ENCODE measurements at regions not wholly inside any gene's neighbourhood (a gene's known extent, or its start where the extent isn't known, plus 50 kb on each side); places are given as distances from the start of the nearest gene placed in this dataset.

DNA sequence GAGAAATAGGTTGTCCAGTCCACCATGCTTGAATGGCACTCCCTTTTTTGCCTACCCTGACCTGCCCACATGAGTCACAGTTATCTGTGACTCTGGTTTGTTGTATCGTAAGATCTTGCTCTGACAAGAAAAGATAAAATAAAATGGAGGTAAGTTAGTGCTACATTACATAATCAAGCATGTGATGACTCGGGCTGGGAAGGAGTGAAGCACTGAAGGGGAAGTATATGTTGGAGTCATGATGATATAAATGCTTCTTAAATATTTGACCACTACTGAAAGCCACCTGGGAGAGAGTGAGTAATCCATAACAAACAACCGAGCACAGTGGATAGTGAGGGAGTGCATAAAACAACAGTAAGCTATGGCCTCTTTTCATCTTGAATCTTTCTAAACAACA lies 124.4 kb downstream of the SHOX2 start:
- ChIA-PET CTCF (interaction anchor here in 1 of 2 donors (0.5 to 0.6 kb wide), 2 partner anchors 27 to 320 kb away, joined by 3 read pairs; no protein-coding TSS in a partner anchor), POLR2A (no interaction called here)
- H3K36me3 ChIP-seq (ENCODE audit: control insufficient read depth in 2 of 2, extremely low read depth in 1 of 2, insufficient read depth in 1 of 2, low read length in 1 of 2), result no peaks in the 10 kb centered on the region
- no peaks in the 10 kb centered on the region for H3K27me3 ChIP-seq (replicated peaks in 1 of 2; ENCODE audit: control insufficient read depth in 2 of 2, extremely low read depth in 1 of 2, insufficient read depth in 2 of 2, low read length in 1 of 2)
- WGBS (ENCODE audit: insufficient coverage), result no CpG with 5 or more reads among the region's 3 CpGs
- no peak overlapping the region for H3K4me3 ChIP-seq (ENCODE audit: control insufficient read depth in 1 of 2, extremely low read depth in 1 of 2, low read length in 1 of 2)
- H3K4me1 Mint-ChIP-seq, result no peaks in the 10 kb centered on the region
- H3K27me3 Mint-ChIP-seq, result peaks cover 0 to 3% of the 10 kb centered on the region in 2 donors
- DNase-seq (no peak), ATAC-seq (replicated peaks in 1 of 4) (no peak)
- no peaks in the 10 kb centered on the region for H3K36me3 Mint-ChIP-seq
- H3K9me3 ChIP-seq, result no peaks in the 10 kb centered on the region
- H3K4me3 Mint-ChIP-seq, result no peak overlapping the region
- H3K4me1 ChIP-seq (ENCODE audit: control insufficient read depth in 1 of 2, extremely low read depth in 1 of 2, insufficient read depth in 2 of 2, low read length in 2 of 2), result no peaks in the 10 kb centered on the region
- H3K27ac ChIP-seq (ENCODE audit: low read length), result no peak overlapping the region
- no peak overlapping the region for H3K27ac Mint-ChIP-seq
- H3K9me3 Mint-ChIP-seq, result no peaks in the 10 kb centered on the region

DNA sequence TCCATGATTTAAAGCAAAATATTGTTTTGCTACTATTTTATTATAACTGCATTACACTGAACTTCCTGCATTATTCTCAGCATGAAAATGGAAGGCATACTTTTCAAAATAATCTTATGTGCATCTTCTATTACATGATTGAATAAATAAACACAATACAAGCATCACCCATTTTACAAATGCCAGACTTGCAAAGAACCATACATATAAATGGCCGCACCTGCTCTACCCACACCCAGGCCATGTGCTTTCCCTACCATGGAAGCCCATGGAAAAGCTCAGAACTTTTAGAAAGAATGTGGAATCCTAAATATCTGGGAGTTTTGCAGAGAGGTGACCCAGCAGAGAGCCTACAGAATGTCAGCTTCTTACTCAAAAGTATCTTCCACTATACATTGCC lies 127.2 kb downstream of the SHOX2 start:
- no peak for ATAC-seq (replicated peaks in 1 of 4)

DNA sequence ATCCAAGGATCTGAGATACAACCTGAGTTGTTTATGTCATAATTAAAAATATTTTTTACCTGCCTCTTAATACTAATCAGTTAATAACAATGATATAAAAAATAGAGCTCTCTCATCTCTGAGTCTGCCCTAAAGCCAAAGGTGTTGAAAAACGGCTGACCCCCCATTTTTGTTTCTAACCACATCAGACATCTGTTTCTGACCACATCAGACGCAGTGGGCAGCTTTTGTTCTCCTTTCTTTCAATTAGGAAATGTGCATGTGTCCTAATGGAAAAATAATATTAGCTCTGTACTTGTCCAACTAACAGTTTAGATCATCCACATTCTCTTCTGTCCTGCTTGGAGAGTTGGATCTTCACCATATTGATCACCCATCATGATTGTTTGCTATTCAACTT lies 144.6 kb downstream of the SHOX2 start:
- ChIA-PET POLR2A (no interaction called here), CTCF (no interaction called here)
- Mint-ChIP-seq H3K36me3 (no peaks in the 10 kb centered on the region), H3K4me3 (no peak overlapping the region), H3K27ac (no peak overlapping the region), H3K4me1 (no peaks in the 10 kb centered on the region), H3K9me3 (peaks cover 0 to 3% (median 0%) of the 10 kb centered on the region in 3 donors), H3K27me3 (peaks cover 0 to 4% of the 10 kb centered on the region in 2 donors)
- Histone ChIP-seq H3K4me1 (ENCODE audit: control insufficient read depth in 1 of 2, extremely low read depth in 1 of 2, insufficient read depth in 2 of 2, low read length in 2 of 2) (no peaks in the 10 kb centered on the region), H3K36me3 (ENCODE audit: control insufficient read depth in 2 of 2, extremely low read depth in 1 of 2, insufficient read depth in 1 of 2, low read length in 1 of 2) (no peaks in the 10 kb centered on the region), H3K27ac (ENCODE audit: low read length) (no peak overlapping the region), H3K27me3 (replicated peaks in 1 of 2; ENCODE audit: control insufficient read depth in 2 of 2, extremely low read depth in 1 of 2, insufficient read depth in 2 of 2, low read length in 1 of 2) (no peaks in the 10 kb centered on the region), H3K9me3 (no peaks in the 10 kb centered on the region), H3K4me3 (ENCODE audit: control insufficient read depth in 1 of 2, extremely low read depth in 1 of 2, low read length in 1 of 2) (no peak overlapping the region)
- DNase-seq, result no peak
- no peak for ATAC-seq (replicated peaks in 1 of 4)
- WGBS (ENCODE audit: insufficient coverage), result no CpG with 5 or more reads among the region's 2 CpGs

More for the DNA sequence above, 127.2 kb downstream of the SHOX2 start:
- Mint-ChIP-seq H3K27ac (no peak overlapping the region), H3K9me3 (no peaks in the 10 kb centered on the region), H3K4me1 (no peaks in the 10 kb centered on the region), H3K4me3 (no peak overlapping the region), H3K27me3 (no peaks in the 10 kb centered on the region), H3K36me3 (no peaks in the 10 kb centered on the region)
- Histone ChIP-seq H3K9me3 (no peaks in the 10 kb centered on the region), H3K27ac (ENCODE audit: low read length) (no peak overlapping the region), H3K4me1 (ENCODE audit: control insufficient read depth in 1 of 2, extremely low read depth in 1 of 2, insufficient read depth in 2 of 2, low read length in 2 of 2) (no peaks in the 10 kb centered on the region), H3K4me3 (ENCODE audit: control insufficient read depth in 1 of 2, extremely low read depth in 1 of 2, low read length in 1 of 2) (no peak overlapping the region), H3K36me3 (ENCODE audit: control insufficient read depth in 2 of 2, extremely low read depth in 1 of 2, insufficient read depth in 1 of 2, low read length in 1 of 2) (no peaks in the 10 kb centered on the region), H3K27me3 (replicated peaks in 1 of 2; ENCODE audit: control insufficient read depth in 2 of 2, extremely low read depth in 1 of 2, insufficient read depth in 2 of 2, low read length in 1 of 2) (no peaks in the 10 kb centered on the region)
- ChIA-PET CTCF (no interaction called here), POLR2A (no interaction called here)
- no CpG with 5 or more reads among the region's 1 CpG for WGBS (ENCODE audit: insufficient coverage)
- no peak for DNase-seq

DNA sequence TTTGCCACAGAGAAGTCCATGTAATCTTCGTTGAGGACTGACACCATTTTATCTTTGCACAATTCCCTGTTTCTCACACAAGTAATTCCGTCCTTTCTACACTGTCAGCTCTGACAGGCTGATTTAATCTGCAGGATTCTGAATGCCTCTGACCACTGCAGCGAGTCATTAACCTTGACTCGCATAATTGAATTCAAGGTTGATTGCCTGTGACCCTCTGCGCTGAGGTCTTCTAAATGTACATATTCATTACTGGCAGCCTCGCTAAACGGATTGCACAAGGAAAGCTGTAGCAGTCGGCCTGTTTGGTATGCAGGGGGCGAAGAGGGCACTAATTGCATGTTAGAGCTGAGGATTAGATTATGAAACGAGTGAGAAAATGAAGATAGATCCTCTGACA lies 147.8 kb downstream of the SHOX2 start:
- no peak overlapping the region for H3K4me3 Mint-ChIP-seq
- CTCF ChIA-PET, result no interaction called here
- peaks cover 0 to 8% (median 3%) of the 10 kb centered on the region in 3 donors for H3K9me3 Mint-ChIP-seq

DNA sequence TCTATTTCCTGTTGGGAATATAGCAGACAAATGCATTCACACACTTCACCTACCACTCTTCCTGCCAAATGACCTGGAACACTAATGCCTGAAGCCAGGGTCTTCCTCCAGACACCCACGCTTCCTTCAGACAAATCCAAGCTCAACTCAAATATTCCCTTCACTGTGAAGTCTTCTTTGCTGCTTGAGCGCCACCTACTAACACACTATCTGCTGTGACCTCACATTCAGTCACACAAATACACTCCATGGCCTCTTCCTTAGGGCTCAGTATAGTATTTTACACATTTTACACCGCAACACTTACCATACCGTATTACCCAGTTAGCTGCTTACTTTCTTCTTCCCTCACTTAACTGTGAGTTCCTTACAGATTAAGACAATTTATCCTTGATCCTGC lies 149.4 kb downstream of the SHOX2 start:
- no peaks in the 10 kb centered on the region for H3K4me1 ChIP-seq (ENCODE audit: control insufficient read depth in 1 of 2, extremely low read depth in 1 of 2, insufficient read depth in 2 of 2, low read length in 2 of 2)
- no peaks in the 10 kb centered on the region for H3K9me3 ChIP-seq
- Mint-ChIP-seq H3K4me1 (no peaks in the 10 kb centered on the region), H3K36me3 (no peaks in the 10 kb centered on the region), H3K27ac (no peak overlapping the region), H3K9me3 (peaks cover 3 to 8% (median 8%) of the 10 kb centered on the region in 3 donors), H3K27me3 (peaks cover 0 to 5% of the 10 kb centered on the region in 2 donors), H3K4me3 (no peak overlapping the region)
- no peak overlapping the region for H3K4me3 ChIP-seq (ENCODE audit: control insufficient read depth in 1 of 2, extremely low read depth in 1 of 2, low read length in 1 of 2)
- H3K27me3 ChIP-seq (replicated peaks in 1 of 2; ENCODE audit: control insufficient read depth in 2 of 2, extremely low read depth in 1 of 2, insufficient read depth in 2 of 2, low read length in 1 of 2), result no peaks in the 10 kb centered on the region
- 73% methylated on average over 2 of the region's 4 CpGs for WGBS (ENCODE audit: insufficient coverage)
- H3K27ac ChIP-seq (ENCODE audit: low read length), result no peak overlapping the region
- ATAC-seq (replicated peaks in 1 of 4), result no peak
- CTCF ChIA-PET, result no interaction called here
- no peaks in the 10 kb centered on the region for H3K36me3 ChIP-seq (ENCODE audit: control insufficient read depth in 2 of 2, extremely low read depth in 1 of 2, insufficient read depth in 1 of 2, low read length in 1 of 2)
- DNase-seq, result no peak
- POLR2A ChIA-PET, result no interaction called here

More for the DNA sequence above, 147.8 kb downstream of the SHOX2 start:
- POLR2A ChIA-PET, result no interaction called here
- 42% methylated on average over 7 of the region's 10 CpGs for WGBS (ENCODE audit: insufficient coverage)
- no peaks in the 10 kb centered on the region for H3K4me1 Mint-ChIP-seq
- H3K36me3 ChIP-seq (ENCODE audit: control insufficient read depth in 2 of 2, extremely low read depth in 1 of 2, insufficient read depth in 1 of 2, low read length in 1 of 2), result no peaks in the 10 kb centered on the region
- peaks cover 0 to 5% of the 10 kb centered on the region in 2 donors for H3K27me3 Mint-ChIP-seq
- no peaks in the 10 kb centered on the region for H3K27me3 ChIP-seq (replicated peaks in 1 of 2; ENCODE audit: control insufficient read depth in 2 of 2, extremely low read depth in 1 of 2, insufficient read depth in 2 of 2, low read length in 1 of 2)
- H3K9me3 ChIP-seq, result no peaks in the 10 kb centered on the region
- ATAC-seq (replicated peaks in 1 of 4) (no peak), DNase-seq (no peak)
- H3K27ac Mint-ChIP-seq, result no peak overlapping the region
- no peaks in the 10 kb centered on the region for H3K36me3 Mint-ChIP-seq
- H3K27ac ChIP-seq (ENCODE audit: low read length), result no peak overlapping the region
- no peak overlapping the region for H3K4me3 ChIP-seq (ENCODE audit: control insufficient read depth in 1 of 2, extremely low read depth in 1 of 2, low read length in 1 of 2)
- no peaks in the 10 kb centered on the region for H3K4me1 ChIP-seq (ENCODE audit: control insufficient read depth in 1 of 2, extremely low read depth in 1 of 2, insufficient read depth in 2 of 2, low read length in 2 of 2)

DNA sequence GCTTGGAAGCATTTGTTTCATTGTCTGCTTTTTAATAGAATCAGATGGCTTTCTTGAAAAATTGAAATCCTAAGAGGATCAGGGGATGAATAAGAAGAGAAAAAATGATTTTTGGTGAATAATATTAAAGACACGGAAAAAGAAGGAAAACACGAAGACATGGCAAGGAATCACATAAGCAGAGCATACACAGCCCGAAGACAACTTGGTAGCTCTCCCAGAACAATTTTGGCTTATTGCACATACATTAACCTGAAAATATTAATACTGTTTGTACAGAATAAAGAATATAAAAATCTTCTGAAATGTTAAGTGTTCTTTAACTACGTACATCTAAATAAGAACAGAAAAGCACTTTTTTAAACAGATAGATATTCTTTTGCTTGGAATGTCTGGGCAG lies 150.0 kb downstream of the SHOX2 start:
- ChIA-PET CTCF (no interaction called here), POLR2A (no interaction called here)
- Mint-ChIP-seq H3K36me3 (no peaks in the 10 kb centered on the region), H3K27ac (no peak overlapping the region), H3K9me3 (peaks cover 3 to 8% (median 8%) of the 10 kb centered on the region in 3 donors), H3K4me3 (no peak overlapping the region), H3K27me3 (peaks cover 0 to 5% of the 10 kb centered on the region in 2 donors), H3K4me1 (no peaks in the 10 kb centered on the region)
- H3K4me1 ChIP-seq (ENCODE audit: control insufficient read depth in 1 of 2, extremely low read depth in 1 of 2, insufficient read depth in 2 of 2, low read length in 2 of 2), result no peaks in the 10 kb centered on the region
- H3K36me3 ChIP-seq (ENCODE audit: control insufficient read depth in 2 of 2, extremely low read depth in 1 of 2, insufficient read depth in 1 of 2, low read length in 1 of 2), result no peaks in the 10 kb centered on the region
- H3K4me3 ChIP-seq (ENCODE audit: control insufficient read depth in 1 of 2, extremely low read depth in 1 of 2, low read length in 1 of 2), result no peak overlapping the region
- no peaks in the 10 kb centered on the region for H3K9me3 ChIP-seq
- no peak for ATAC-seq (replicated peaks in 1 of 4)
- WGBS (ENCODE audit: insufficient coverage), result no CpG with 5 or more reads among the region's 4 CpGs
- no peak for DNase-seq
- H3K27me3 ChIP-seq (replicated peaks in 1 of 2; ENCODE audit: control insufficient read depth in 2 of 2, extremely low read depth in 1 of 2, insufficient read depth in 2 of 2, low read length in 1 of 2), result no peaks in the 10 kb centered on the region
- no peak overlapping the region for H3K27ac ChIP-seq (ENCODE audit: low read length)

DNA sequence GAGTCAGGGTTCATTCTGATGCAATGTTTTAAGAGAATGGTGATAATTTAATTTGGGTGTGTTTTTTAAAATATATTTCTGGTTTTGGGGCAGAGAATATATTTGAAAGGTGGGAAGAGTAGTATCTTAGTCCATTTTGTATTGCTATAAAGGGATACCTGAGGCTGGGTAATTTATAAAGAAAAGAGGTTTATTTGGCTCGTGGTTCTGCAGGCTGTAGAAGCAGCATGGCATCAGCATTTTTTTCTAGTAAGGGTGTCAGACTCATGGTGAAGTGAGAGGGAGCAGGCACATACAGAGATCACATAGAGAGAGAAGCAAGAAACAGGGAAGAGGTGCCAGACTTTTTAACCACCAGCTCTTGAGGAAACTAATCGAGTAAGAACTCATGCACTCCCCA lies 152.7 kb downstream of the SHOX2 start:
- ChIA-PET CTCF (no interaction called here), POLR2A (no interaction called here)
- H3K4me3 ChIP-seq (ENCODE audit: control insufficient read depth in 1 of 2, extremely low read depth in 1 of 2, low read length in 1 of 2), result no peak overlapping the region
- Mint-ChIP-seq H3K4me3 (no peak overlapping the region), H3K9me3 (peaks cover 3 to 14% (median 14%) of the 10 kb centered on the region in 3 donors), H3K27ac (no peak overlapping the region), H3K4me1 (no peaks in the 10 kb centered on the region), H3K36me3 (no peaks in the 10 kb centered on the region), H3K27me3 (peaks cover 2 to 5% of the 10 kb centered on the region in 2 donors)
- no peak for ATAC-seq (replicated peaks in 1 of 4)
- 55% methylated on average over 2 of the region's 2 CpGs for WGBS (ENCODE audit: insufficient coverage)
- H3K4me1 ChIP-seq (ENCODE audit: control insufficient read depth in 1 of 2, extremely low read depth in 1 of 2, insufficient read depth in 2 of 2, low read length in 2 of 2), result no peaks in the 10 kb centered on the region
- no peak overlapping the region for H3K27ac ChIP-seq (ENCODE audit: low read length)
- H3K27me3 ChIP-seq (replicated peaks in 1 of 2; ENCODE audit: control insufficient read depth in 2 of 2, extremely low read depth in 1 of 2, insufficient read depth in 2 of 2, low read length in 1 of 2), result no peaks in the 10 kb centered on the region
- no peaks in the 10 kb centered on the region for H3K9me3 ChIP-seq
- no peaks in the 10 kb centered on the region for H3K36me3 ChIP-seq (ENCODE audit: control insufficient read depth in 2 of 2, extremely low read depth in 1 of 2, insufficient read depth in 1 of 2, low read length in 1 of 2)
- DNase-seq, result no peak
